ENCODE measurements at regions not wholly inside any gene's neighbourhood (a gene's known extent, or its start where the extent isn't known, plus 50 kb on each side); places are given as distances from the start of the nearest gene placed in this dataset.
"Not testable (repeated sequence)": the region's sequence is repeated elsewhere in the genome, so short reads cannot be mapped to it uniquely, and the experiment has no call there.

- Histone ChIP-seq H3K4me3 (ENCODE audit: low read depth, low read length) (no peak overlapping the region), H3K27me3 (ENCODE audit: control insufficient read depth, insufficient read depth, low read length) (no peaks in the 10 kb centered on the region), H3K36me3 (ENCODE audit: control insufficient read depth, insufficient read depth, low read length) (no peaks in the 10 kb centered on the region)
- DNase-seq (ENCODE audit: low read depth): no peak
- TF ChIP-seq CTCF (IDR thresholded peaks at IDR 0.05; ENCODE audit: insufficient read depth, low read length, poor library complexity, severe bottlenecking): no peak
Observed at GRCh38 chr6:6091608-6092002, 84.9 kb upstream of the NRN1 start.

GRCh38 chr6:6090861-6091607 lies 84.3 kb upstream of the NRN1 start:
- Histone ChIP-seq H3K27me3 (ENCODE audit: control insufficient read depth, insufficient read depth, low read length) (no peaks in the 10 kb centered on the region), H3K36me3 (ENCODE audit: control insufficient read depth, insufficient read depth, low read length) (no peaks in the 10 kb centered on the region), H3K4me3 (ENCODE audit: low read depth, low read length) (no peak overlapping the region)
- no peak for DNase-seq (ENCODE audit: low read depth)
- TF ChIP-seq CTCF (IDR thresholded peaks at IDR 0.05; ENCODE audit: insufficient read depth, low read length, poor library complexity, severe bottlenecking): no peak

GRCh38 chr6:6085928-6086668 lies 79.4 kb upstream of the NRN1 start:
- Histone ChIP-seq H3K4me3 (ENCODE audit: low read depth, low read length) (no peak overlapping the region), H3K27me3 (ENCODE audit: control insufficient read depth, insufficient read depth, low read length) (no peaks in the 10 kb centered on the region), H3K36me3 (ENCODE audit: control insufficient read depth, insufficient read depth, low read length) (no peaks in the 10 kb centered on the region)
- no peak for DNase-seq (ENCODE audit: low read depth)
- TF ChIP-seq CTCF (IDR thresholded peaks at IDR 0.05; ENCODE audit: insufficient read depth, low read length, poor library complexity, severe bottlenecking): no peak

GRCh38 chr6:6080975-6081374 lies 74.2 kb upstream of the NRN1 start:
- DNase-seq (ENCODE audit: low read depth): no peak
- TF ChIP-seq CTCF (IDR thresholded peaks at IDR 0.05; ENCODE audit: insufficient read depth, low read length, poor library complexity, severe bottlenecking): no peak
- Histone ChIP-seq H3K4me3 (ENCODE audit: low read depth, low read length) (no peak overlapping the region), H3K27me3 (ENCODE audit: control insufficient read depth, insufficient read depth, low read length) (no peaks in the 10 kb centered on the region), H3K36me3 (ENCODE audit: control insufficient read depth, insufficient read depth, low read length) (no peaks in the 10 kb centered on the region)

GRCh38 chr6:6074190-6074589 lies 67.5 kb upstream of the NRN1 start:
- no peak for DNase-seq (ENCODE audit: low read depth)
- Histone ChIP-seq H3K27me3 (ENCODE audit: control insufficient read depth, insufficient read depth, low read length) (no peaks in the 10 kb centered on the region), H3K4me3 (ENCODE audit: low read depth, low read length) (no peak overlapping the region), H3K36me3 (ENCODE audit: control insufficient read depth, insufficient read depth, low read length) (no peaks in the 10 kb centered on the region)
- no peak for TF ChIP-seq CTCF (IDR thresholded peaks at IDR 0.05; ENCODE audit: insufficient read depth, low read length, poor library complexity, severe bottlenecking)

- not testable (repeated sequence) for H3K27me3 ChIP-seq (ENCODE audit: control insufficient read depth, insufficient read depth, low read length); H3K36me3 ChIP-seq (ENCODE audit: control insufficient read depth, insufficient read depth, low read length); DNase-seq (ENCODE audit: low read depth); H3K4me3 ChIP-seq (ENCODE audit: low read depth, low read length)
Observed at GRCh38 chr6:6068157-6068556, 61.4 kb upstream of the NRN1 start.

Measured in kidney epithelial cell (primary cell).